ENCODE measurements at regions not wholly inside any gene's neighbourhood (a gene's known extent, or its start where the extent isn't known, plus 50 kb on each side); places are given as distances from the start of the nearest gene placed in this dataset.

GRCh38 chr2:18977409-18977808 is 381.0 kb downstream of the OSR1 start (continued):
- TF ChIP-seq AFF4 (CRISPR knock-in tag; IDR thresholded peaks at IDR 0.05) (no peak), HNRNPLL (IDR thresholded peaks at IDR 0.05; ENCODE audit: low read depth, low read length, poor library complexity, severe bottlenecking) (no peak), ETV6 (CRISPR knock-in tag; conservative IDR thresholded peaks at IDR 0.05) (no peak), GATAD1 (CRISPR knock-in tag; IDR thresholded peaks at IDR 0.05) (no peak), PPARG (CRISPR knock-in tag; conservative IDR thresholded peaks at IDR 0.05) (no peak), ZKSCAN5 (CRISPR knock-in tag; IDR thresholded peaks at IDR 0.05) (no peak), POLR2G (IDR thresholded peaks at IDR 0.05; ENCODE audit: low read depth, low read length) (no peak)

- intact Hi-C loops (cut with micrococcal nuclease; ENCODE audit: unreplicated experiment), result no loop called here
Measured at GRCh38 chr2:18976168-18976961, 382.1 kb downstream of the OSR1 start.

More at GRCh38 chr2:18976168-18976961, 382.1 kb downstream of the OSR1 start:
- H3K27me3 ChIP-seq (ENCODE audit: control insufficient read depth in 1 of 2, insufficient read depth in 2 of 2, low read length in 2 of 2), result no peaks in the 10 kb centered on the region
- FAIRE-seq (no peak), ATAC-seq (no peak), DNase-seq (ENCODE audit: low spot score) (no peak)
- in situ Hi-C loops (cut with HindIII; ENCODE audit: extremely low pct_ligation_motif_present, low pct_unique_long_range_greater_than_20kb), result no loop called here
- BruUV-seq (replicated peaks), result no TSS peak
- H3K36me3 ChIP-seq (replicated peaks in 1 of 2; ENCODE audit: control insufficient read depth in 1 of 2, insufficient read depth in 2 of 2, low read length in 2 of 2), result no peaks in the 10 kb centered on the region
- no peak overlapping the region for H3K4me2 ChIP-seq (ENCODE audit: low read depth, low read length)
- no peaks in the 10 kb centered on the region for H4K20me1 ChIP-seq (ENCODE audit: insufficient read depth, low read length)
- 66% methylated on average over 14 of the region's 14 CpGs for WGBS (ENCODE audit: low lambda C conversion rate)
- no peak overlapping the region for H2AFZ ChIP-seq (ENCODE audit: low read length)
- ChIA-PET CTCF (ENCODE audit: low intra/inter-chr PET ratio, low total read pairs) (no interaction called here), POLR2A (no interaction called here)
- no peak for TF ChIP-seq ZNF83 (CRISPR knock-in tag; IDR thresholded peaks at IDR 0.05; ENCODE audit: borderline replicate concordance)
- TF ChIP-seq TARDBP (CRISPR knock-in tag; IDR thresholded peaks at IDR 0.05), result no peak
- H3K9me3 ChIP-seq (ENCODE audit: low read length), result no peaks in the 10 kb centered on the region
- no peak overlapping the region for H3K27ac ChIP-seq (ENCODE audit: extremely low read length, insufficient read depth, low read length)
- no peak overlapping the region for H3K4me3 ChIP-seq (replicated peaks in 1 of 3; ENCODE audit: insufficient read depth in 1 of 3, low read depth in 2 of 3, low read length in 3 of 3)
- no peak overlapping the region for H3K9ac ChIP-seq (ENCODE audit: insufficient read depth, low read depth, low read length)
- H3K4me1 ChIP-seq (ENCODE audit: insufficient read depth, low read length), result peaks cover 5% of the 10 kb centered on the region
- no peaks in the 10 kb centered on the region for H3K79me2 ChIP-seq (ENCODE audit: insufficient read depth, low read length)
